Superior temporal gyrus (tissue), 1 donor: ENCODE measurements at regions not wholly inside any gene's neighbourhood (a gene's known extent, or its start where the extent isn't known, plus 50 kb on each side); places are given as distances from the start of the nearest gene placed in this dataset.

Source experiments
- DNase-seq: peaks from one replicate; pipeline ENCODE4 v3.0.0-alpha.2; 2016; ENCODE audit errors: extremely low spot score

DNA sequence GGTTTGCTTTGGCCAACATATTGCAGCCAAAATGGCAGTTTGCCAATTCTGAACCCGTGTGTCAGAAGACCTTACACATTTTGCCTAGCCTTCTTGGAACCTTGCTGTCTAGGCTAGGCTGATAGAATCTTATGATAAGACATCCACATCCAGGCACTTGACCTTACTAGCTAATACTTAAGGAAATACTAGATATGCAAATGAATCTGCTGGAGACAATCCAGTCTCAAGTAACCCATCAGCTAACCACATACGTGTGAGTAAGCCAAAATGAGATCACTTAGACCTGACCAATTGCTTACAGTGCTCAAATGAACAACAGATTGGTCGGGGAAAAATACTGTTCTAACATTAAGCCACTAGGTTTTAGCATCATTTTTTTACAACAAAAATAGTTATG lies 1504.6 kb upstream of the CDH9 start:
- no peak for DNase-seq

DNA sequence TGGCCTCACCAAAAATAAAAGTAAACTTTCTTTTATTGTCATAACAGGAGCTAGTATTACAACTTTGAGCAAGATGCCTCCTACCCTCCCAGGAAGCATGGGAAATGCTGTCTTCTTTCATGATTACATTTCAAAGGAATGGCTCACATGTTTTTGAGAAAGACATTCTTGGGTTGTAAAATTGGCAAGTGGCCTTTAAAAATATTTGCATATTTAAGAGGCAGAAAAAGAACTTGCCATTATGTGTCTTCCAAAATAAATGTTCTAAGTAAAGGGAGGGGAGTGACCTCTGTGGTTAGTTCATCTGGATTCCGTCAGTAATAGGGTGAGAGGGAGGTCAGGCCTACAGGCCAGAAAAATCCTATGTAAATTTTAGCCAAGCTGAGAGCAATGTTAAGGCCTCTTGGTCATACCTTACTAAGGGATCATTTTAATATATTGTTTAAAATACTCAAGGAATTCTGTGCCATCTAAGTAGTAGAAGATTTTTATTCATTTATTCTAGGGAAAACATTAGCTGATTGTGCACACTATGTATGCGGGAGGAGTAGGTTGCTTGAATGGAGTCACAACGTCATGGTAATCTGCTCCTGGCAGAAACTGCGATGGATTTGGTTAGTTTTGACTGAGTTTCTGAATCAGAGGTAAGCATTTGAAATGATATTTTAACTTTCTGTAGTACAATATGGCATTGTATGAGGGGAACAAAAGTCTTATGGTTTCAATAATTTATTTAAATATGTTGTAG lies 1485.7 kb upstream of the CDH9 start:
- no peak for DNase-seq

DNA sequence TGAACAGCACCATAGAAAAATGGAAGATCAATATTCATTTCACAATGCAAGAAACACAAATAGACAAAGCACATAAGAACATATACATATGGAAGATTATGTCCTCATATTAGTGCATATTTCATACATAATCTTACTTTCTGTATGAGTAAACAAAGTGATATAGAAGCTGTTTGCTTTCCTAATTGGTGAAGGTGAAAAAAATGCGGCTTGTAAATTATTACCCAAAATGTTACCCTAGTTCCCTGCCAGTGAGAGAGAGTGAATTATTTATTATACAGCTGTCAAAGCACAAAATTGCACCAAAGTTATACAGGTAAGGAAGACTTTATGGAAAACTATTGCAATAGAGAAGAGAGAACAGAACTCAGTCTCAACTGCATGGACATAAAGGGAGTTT lies 1485.0 kb upstream of the CDH9 start:
- DNase-seq, result no peak

DNA sequence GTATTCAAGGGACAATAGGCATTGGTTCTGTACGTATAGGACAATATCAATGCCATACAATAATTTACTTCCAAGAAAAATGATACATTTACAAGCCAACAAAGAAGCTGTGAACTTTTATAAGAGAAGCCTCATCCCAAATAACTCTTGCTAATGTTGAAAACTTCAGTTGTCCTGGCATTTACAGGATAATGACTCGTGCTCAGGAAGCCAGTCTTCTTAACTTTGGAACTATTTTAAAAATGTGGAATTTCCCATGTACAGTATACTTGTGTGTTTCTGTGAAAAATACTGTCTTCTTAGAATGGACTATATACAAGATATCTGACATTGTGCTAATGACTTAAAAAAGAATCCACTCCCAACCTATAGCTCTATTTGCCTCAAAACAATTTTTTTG lies 1479.3 kb upstream of the CDH9 start:
- no peak for DNase-seq

DNA sequence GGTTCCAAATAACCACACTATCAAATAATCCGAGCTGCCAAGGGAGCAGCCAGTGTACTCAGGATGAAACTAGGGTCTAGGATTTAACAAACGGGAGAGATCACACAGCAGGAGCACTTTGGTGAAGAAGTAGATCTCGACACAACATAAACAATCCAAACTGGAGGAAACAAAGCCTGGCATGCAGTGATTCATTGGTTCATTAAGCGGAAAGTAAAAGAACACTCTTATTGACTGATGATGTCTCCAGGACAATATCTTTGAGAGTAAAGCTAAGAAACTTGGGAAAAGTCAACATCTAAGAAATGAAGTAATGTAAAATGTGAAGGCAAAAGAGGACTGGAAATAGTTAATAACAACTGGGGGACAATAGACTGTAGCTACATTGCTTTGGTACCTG lies 1478.3 kb upstream of the CDH9 start:
- no peak for DNase-seq

DNA sequence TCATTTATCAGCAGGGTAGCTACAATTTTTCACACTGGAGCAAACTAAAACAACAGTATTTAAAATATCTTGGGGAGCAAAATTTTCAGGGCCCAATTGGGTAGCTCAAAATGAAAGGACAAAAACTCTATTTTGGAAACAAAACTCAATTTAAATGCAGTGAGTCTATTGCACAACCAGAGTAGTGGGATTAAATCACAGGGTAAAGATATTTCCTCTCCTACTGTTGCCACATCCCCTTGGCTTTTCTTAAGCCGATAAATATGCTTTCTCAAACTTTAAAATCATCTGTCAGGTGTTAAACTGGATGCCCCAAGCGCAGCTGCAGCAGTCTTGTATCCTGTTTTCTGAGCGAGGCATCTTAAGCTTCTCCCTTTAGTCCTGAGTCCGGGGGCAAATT lies 1474.3 kb upstream of the CDH9 start:
- DNase-seq, result no peak

DNA sequence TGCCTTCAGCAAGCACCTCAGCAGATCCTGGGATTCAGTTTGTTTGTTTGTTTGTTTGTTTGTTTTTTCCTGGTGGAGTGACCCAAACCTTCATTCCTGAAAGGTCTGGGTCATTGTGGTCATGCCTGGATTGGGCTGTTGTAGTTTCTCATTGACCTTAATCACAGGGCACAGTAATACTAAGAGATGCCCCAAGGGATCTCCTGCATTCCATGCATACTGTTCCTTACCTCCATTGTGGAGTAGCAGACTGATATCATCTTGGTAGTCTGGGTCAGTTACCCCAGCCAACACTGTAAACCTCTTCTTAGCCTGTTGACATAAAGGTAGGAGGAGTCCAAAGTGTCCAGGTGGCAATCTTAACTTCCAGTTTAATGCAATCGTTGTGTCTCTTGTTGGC lies 1466.7 kb upstream of the CDH9 start:
- no peak for DNase-seq

DNA sequence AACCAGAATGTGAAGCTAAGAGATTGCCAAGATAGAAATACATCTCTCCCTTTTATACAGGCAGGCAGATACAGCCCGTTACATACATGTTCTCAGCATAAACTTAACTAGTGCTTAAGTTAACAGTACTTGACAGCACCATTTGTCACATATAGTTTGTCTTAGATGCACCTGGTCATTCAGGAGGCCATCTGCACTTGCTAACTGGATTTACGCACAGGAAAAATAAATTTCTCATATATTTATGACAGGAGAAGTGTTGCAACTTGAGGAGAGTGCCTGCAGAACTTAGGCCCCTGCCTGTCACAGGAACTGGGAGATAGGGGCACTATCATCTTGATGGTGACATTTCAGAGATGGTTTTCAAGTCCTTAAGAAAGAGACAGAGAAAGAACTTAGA lies 1462.1 kb upstream of the CDH9 start:
- DNase-seq, result no peak

DNA sequence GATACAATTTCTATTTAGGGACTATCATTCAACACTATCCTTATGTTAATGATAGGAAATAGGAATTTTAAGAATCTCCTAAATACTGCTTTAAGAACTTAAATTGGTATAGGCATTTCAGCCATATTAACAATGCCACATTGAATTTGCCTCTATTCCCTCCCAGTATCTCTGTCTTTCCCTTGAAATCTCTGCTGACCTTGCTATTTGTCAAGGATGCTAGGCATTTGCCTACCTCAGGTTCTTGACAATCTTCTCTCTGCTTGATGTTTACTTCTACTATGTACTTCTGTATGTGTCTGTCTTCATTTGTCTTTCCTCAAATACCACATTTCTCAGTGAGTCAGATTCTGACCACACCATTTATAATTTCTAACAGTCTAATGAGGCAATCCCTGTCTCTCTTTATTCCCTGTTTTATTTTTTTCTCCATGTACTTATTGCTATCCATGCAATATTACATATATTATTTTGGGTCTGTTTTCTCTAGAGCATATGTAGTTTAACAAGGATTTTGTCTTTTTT lies 1461.4 kb upstream of the CDH9 start:
- DNase-seq, result no peak

DNA sequence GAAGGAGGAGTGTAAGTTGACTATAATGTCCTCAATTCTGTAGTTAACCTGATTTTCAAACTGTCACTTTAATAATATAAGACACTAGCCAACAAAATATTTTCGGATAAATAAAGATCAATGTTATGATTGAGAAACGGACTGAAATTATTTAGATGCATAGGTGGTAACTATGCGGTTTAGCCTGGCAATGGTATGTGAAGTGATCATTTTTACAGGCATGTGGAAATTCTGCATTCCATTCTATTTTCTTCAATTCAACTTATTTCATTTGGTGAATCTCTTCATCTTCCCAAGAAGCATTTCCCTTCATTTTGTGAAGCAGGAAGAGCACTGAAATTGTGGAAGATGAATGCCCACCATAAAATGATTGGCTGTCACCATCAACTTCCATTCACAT lies 1457.5 kb upstream of the CDH9 start:
- no peak for DNase-seq

DNA sequence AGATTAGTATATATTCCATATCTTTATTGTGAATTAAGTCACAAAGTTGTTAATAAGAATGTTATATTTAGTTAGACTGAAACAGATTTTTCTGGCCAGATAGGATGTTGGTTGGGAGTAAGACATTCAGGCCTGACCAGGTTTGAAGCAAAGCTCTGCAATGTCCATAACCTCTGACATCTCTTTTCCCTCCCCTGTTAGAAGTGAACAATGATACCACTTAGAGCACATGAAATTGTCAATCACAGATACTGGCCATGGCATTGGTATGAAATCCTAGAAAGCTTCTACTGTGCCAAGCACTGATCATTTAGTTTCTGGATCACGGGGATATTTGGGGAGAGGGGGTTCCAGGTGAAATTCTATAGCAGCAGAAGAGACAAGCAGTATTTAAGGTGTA lies 1455.1 kb upstream of the CDH9 start:
- no peak for DNase-seq

DNA sequence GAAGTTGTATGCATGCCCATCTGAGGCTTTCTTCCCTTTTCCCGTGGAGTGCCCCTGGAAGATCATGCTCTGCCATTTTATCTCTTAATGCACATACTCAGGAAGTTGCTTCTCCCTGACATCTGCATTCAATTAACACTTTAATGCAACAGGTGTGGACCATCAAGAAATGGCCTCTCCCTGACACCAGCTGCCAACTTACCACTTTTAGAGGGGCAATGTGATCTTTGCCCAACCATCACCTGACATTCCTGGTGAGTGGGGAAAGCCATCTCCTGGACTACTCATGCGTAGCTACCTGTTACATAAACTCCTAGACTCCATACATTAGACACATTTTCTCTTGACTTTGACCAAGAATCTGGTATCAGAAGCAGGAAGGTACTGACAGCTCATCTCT lies 1450.4 kb upstream of the CDH9 start:
- DNase-seq, result no peak

DNA sequence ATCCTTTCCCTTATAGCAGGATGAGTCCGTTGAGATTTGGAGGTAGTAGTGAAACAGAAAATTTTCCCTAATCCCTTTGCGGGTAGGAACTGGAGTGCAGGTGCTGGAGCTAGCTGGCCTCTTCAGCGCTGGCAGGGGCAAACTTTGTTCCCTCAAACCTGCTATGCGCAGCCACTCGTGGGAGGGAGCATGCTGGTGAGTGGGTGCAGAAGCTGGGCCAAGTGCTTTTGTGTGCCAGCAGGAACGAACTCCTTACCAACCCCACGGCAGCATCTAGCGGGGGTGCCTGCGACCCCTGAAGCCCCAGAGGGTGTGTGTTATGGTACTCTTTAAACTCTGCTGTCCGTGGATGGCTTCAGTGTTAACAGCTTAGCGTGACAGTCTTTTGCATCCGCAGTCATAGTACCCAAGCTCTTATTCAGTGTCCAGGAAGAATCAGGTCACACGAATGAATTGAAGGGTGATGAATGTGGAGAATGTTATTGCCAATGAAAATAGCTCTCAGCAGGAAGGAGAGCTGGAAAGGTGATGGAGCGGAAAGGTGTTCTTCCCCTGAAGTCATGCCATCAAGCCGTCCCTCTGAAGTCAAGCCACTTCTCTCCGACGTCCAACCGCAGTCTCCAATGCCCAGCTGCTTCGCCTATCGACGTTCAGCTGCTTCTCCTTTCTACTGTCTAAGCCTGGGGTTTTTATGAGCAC lies 1445.1 kb upstream of the CDH9 start:
- DNase-seq, result no peak

DNA sequence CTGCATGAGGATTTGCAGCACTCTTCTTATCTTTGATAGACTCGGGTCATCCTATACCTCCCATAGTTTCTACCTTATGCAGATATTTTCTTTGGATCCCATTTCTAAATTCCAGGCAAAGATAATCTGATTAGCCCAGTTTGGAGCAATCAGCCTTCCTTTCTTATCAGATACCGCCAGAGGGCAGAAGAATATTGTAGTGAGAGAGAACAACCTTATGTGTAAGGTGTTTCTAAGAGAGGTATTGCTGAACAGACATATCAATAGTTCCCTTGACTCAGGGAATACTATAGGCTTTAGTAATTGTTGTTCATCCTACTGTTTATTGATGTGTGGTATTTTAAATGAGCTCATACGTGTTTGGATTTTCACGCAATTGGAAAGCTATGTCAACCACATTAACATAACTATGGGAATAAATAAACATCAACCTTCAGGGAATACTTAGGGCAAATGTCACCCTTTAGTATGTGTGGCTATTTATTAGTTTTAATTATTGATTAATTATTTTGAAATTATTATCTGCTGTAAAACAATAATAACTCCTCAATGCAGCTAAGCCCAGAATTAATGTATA lies 1435.2 kb upstream of the CDH9 start:
- DNase-seq, result no peak

DNA sequence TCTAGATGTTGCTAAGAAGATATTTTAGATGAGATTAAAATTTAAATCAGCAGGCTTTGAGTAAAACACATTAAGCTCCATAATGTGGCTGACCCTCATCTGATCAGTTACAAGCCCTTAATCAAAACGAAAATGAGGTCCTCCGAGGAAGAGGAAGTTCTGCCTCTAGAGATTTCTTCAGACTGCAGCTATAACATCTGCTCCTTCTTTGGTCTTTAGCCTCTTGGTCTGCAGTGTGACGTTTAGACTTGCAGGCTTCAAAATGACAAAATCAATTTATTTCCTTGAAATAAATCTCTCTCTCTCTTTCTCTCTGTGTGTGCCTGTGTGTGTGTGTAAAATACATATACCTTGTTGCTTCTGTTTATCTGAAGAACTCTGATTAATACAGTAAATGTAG lies 1429.8 kb upstream of the CDH9 start:
- DNase-seq, result no peak

DNA sequence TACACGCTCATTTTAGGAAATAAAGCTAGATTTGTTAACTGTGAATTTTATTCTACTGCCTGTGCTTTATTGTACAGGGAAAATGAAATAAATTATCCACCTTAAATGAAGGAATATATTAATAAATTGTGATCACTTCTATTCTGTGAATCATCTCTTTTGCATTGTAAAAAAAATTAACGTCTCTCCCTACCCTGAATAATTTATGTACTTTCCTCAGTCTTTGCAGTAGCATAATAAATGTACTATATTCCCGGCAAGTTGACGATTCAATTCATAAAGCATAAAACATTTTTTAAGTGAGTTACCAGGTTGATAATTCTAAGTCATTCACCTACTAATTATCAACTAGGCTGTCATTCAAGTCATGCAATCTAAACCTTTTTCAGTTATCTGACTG lies 1425.3 kb upstream of the CDH9 start:
- no peak for DNase-seq

DNA sequence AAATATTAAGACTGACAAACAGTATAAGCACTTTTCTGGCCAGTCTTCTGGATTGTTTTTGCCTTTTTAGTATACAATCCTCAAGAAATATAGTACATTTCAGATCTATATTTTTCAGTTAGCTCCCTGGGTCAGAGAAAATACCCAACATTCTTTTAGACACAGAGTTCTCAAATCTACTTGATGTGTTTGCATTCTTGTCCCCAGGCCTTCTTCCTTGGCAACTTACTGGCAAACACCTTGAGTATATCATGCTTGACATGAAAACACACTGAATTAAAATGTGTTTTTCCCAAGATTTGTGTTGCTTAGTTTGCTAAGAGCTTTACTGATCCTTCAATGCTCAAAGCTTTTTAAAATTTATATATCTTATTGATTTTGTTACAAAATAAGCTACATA lies 1413.1 kb upstream of the CDH9 start:
- DNase-seq, result no peak

DNA sequence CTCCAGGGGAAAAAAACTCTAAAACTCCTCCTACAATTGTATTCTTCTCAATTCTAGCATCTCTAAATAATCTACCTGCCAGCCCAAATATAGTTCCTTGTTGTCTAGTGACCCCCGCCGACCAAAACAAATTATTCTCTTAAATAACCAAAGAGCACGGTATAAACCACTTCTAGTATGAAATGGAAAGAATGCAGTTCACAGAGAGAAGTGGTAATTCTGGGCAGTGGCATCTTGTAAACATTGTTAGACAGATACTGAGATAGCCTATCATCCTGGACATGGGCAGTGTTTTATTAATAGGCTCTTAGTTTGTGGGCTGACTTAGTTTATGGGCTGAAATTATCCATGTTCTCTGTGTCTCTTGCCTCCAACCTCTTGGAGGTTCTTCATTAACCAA lies 1412.6 kb upstream of the CDH9 start:
- DNase-seq, result no peak

DNA sequence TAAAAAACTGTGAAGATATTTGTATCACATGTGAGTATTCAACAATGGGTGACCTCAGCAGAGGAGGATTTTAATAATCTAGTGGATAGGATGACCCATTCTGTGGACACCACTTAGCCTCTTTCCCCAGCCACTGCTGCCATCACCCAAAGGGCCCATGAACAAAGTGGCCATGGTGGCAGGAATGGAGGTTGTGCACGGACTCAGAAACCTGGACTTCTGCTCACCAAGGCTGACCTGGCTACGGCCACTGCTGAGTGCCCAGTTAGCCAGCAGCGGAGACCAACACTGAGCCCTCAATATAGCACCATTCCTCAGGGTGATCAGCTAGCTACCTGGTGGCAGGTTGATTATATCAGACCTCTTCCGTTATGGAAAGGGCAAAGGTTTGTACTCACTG lies 1410.4 kb upstream of the CDH9 start:
- no peak for DNase-seq

DNA sequence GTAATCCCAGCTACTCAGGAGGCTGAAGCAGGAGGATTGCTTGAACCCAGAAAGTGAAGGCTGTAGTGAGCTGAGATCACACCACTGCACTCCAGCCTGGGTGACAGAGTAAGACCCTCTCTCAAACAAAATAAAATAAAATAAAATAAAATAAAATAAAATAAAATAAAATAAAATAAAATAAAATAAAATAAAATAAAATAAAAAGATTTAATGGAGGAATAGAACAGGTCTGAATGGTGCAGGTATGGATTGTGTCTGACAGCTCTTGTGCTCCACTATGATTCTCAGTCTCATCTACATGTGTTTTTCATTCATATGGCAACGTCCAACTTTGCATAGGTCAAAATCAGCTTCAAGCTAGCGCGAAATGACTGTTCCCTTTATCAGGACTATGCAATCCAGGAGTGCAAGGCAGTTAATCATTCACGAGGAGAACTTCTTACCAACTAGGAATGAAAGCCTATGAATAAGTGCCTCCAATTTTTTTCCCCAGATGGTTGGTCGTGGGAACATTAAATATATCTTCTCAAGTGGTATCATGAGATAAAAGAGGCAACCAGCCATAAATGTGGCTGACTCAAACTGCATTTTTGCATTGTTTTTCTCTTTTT lies 1392.3 kb upstream of the CDH9 start:
- no peak for DNase-seq

DNA sequence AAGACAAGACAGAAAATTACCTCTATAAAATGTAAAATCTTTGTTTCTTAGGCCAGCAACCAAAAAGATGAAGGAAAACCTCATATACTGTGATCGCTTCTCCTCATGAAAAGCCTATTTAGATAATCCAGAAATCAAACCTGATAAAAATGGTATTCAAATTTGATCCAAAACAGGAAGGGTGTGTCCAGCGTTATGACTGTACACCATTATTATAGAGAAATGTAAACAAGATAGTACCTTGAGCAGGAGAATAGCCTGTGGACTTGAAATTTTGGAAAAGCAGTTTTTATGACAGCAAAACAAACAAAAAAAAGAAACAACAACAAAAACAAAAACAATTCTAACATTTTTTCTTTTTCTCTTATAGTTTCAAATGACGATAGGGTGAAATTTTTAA lies 1382.8 kb upstream of the CDH9 start:
- DNase-seq, result no peak

DNA sequence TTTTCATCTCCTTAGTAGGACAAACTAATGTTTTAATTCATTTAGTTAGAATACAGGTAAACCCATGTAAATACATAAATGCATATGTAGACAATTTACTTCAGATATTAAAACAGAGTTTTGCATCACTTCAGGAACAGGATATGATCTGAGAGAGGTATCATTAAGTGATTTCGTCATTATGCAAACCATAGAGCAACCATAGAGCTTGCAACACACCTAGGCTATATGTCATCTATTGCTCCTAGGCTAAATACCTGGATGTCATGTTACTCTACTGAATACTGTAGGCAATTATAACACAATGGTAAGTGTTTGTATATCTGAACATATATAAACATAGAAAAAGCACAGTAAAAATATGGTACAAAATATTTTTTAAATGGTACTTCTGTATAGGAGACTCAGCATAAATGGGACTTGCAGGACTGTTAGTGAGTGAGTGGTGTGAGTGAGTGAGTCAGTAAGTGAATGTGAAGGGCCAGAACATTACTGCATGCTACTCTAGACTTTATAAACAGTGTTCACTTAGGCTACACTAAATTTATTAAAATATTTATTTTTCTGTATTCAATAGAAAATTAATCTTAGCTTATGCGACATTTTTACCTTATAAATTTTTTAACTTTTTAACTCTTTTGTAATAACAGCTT lies 1377.5 kb upstream of the CDH9 start:
- no peak for DNase-seq
